ENCODE measurements at regions not wholly inside any gene's neighbourhood (a gene's known extent, or its start where the extent isn't known, plus 50 kb on each side); places are given as distances from the start of the nearest gene placed in this dataset.
"Not testable (repeated sequence)": the region's sequence is repeated elsewhere in the genome, so short reads cannot be mapped to it uniquely, and the experiment has no call there.

DNA sequence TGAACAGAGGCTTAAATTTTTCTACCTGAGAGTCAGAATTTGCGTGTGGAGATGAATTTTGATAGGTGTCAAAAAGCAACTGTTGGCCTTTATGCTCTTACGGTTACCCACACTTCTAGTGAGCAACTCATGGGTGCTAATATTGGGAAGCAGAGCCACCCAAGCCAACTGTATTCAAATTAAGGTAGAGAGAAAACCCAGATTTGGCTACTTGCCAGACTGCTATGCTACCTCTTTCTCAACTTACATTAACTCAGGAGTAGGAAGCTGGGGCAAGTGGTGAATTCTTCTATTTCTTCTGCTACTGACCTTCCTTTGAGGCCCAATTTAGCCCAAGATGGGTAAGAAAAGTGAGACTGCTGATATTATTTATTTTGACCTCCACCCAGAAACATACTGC is 83.9 kb downstream of the OLFM4 start:
- no peak for DNase-seq
- H3K36me3 Mint-ChIP-seq (ENCODE audit: low read depth) = no peaks in the 10 kb centered on the region
- TF ChIP-seq, protein P1, sequence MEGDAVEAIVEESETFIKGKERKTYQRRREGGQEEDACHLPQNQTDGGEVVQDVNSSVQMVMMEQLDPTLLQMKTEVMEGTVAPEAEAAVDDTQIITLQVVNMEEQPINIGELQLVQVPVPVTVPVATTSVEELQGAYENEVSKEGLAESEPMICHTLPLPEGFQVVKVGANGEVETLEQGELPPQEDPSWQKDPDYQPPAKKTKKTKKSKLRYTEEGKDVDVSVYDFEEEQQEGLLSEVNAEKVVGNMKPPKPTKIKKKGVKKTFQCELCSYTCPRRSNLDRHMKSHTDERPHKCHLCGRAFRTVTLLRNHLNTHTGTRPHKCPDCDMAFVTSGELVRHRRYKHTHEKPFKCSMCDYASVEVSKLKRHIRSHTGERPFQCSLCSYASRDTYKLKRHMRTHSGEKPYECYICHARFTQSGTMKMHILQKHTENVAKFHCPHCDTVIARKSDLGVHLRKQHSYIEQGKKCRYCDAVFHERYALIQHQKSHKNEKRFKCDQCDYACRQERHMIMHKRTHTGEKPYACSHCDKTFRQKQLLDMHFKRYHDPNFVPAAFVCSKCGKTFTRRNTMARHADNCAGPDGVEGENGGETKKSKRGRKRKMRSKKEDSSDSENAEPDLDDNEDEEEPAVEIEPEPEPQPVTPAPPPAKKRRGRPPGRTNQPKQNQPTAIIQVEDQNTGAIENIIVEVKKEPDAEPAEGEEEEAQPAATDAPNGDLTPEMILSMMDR (conservative IDR thresholded peaks at IDR 0.05) = no peak
- peaks cover 5% of the 10 kb centered on the region for H3K9me3 Mint-ChIP-seq
- no peak overlapping the region for H3K4me3 Mint-ChIP-seq
- Histone ChIP-seq H3K9me3 (ENCODE audit: control insufficient read depth, low read length) (peaks cover 5% of the 10 kb centered on the region), H3K4me3 (ENCODE audit: low read length) (no peak overlapping the region), H3K27me3 (ENCODE audit: control insufficient read depth, insufficient read depth, low read length, poor library complexity, severe bottlenecking) (no peaks in the 10 kb centered on the region), H3K36me3 (ENCODE audit: control insufficient read depth, insufficient read depth, low read length) (no peaks in the 10 kb centered on the region), H3K4me1 (ENCODE audit: control insufficient read depth, insufficient read depth, low read length) (no peaks in the 10 kb centered on the region), H3K9ac (ENCODE audit: extremely low read depth, low read length, poor library complexity, severe bottlenecking) (no peak overlapping the region), H3K27ac (ENCODE audit: low read depth, low read length) (no peak overlapping the region)
- WGBS, 2 experiments (ENCODE audit: insufficient coverage in 1 of 2, insufficient read length in 1 of 2) = 92 to 100% methylated on average over 1 to 2 of the region's 2 CpGs
- H3K27ac Mint-ChIP-seq = no peak overlapping the region
- H3K4me1 Mint-ChIP-seq = peaks cover 14% of the 10 kb centered on the region
- H3K27me3 Mint-ChIP-seq (ENCODE audit: insufficient read depth) = peaks cover 3% of the 10 kb centered on the region

DNA sequence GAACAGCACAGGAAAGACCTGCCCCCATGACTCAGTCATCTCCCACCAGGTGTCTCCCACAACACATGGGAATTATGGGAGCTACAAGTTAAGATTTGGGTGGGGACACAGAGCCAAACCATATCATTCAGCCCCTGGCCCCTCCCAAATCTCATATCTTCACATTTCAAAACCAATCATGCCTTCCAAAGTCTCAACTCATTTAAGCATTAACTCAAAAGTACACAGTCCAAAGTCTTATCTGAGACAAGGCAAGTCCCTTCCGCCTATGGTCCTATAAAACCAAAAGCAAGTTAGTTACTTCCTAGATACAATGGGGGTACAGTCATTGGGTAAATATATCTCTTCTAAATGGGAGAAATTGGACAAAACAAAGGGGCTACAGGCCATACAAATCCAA is 88.4 kb downstream of the OLFM4 start:
- H3K27me3 Mint-ChIP-seq (ENCODE audit: insufficient read depth); H3K27me3 ChIP-seq (ENCODE audit: control insufficient read depth, insufficient read depth, low read length, poor library complexity, severe bottlenecking); H3K4me1 Mint-ChIP-seq; H3K4me1 ChIP-seq (ENCODE audit: control insufficient read depth, insufficient read depth, low read length); H3K36me3 Mint-ChIP-seq (ENCODE audit: low read depth); DNase-seq; H3K9ac ChIP-seq (ENCODE audit: extremely low read depth, low read length, poor library complexity, severe bottlenecking); H3K36me3 ChIP-seq (ENCODE audit: control insufficient read depth, insufficient read depth, low read length); H3K4me3 ChIP-seq (ENCODE audit: low read length); H3K4me3 Mint-ChIP-seq; H3K27ac ChIP-seq (ENCODE audit: low read depth, low read length); H3K27ac Mint-ChIP-seq: not testable (repeated sequence)
- WGBS, 2 experiments (ENCODE audit: insufficient coverage in 1 of 2, insufficient read length in 1 of 2) = 25% methylated on average over 1 of the region's 1 CpG; no CpG with 5 or more reads in 1 of the 2 experiments
- peaks cover 20% of the 10 kb centered on the region for H3K9me3 ChIP-seq (ENCODE audit: control insufficient read depth, low read length)
- peaks cover 16% of the 10 kb centered on the region for H3K9me3 Mint-ChIP-seq

DNA sequence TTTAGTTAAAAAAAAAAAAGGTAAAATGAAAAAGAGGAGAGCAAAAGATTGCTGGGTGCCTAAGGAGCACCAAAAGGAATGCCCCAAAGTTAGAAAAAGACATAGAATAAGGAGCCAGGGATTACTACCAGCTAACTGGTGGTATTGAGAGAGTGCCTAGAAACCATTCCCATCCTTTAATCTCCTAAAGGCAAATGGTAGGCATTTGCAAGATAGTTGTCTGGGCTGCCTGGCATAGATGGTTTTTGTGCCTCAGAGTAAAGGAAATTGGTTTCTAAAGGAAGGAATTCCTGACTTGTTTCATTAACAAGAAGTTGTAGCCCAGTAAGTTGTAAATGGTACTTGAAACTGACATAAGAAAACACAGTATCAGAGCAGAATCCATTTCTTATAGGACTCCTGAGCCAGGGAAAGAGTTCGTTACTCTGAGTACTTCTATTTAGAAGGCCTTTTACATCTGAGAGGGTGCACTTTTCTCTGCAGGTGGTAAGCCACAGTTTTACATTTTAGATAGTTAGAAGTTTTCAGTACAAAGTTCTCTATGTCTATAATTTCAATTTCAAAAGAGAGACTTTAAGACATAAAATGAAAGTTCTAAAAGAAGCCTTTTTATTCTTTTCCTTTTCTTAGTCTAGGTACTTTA is 92.6 kb downstream of the OLFM4 start:
- WGBS, 2 experiments (ENCODE audit: insufficient coverage in 1 of 2, insufficient read length in 1 of 2) = 80% methylated on average over 1 of the region's 1 CpG; no CpG with 5 or more reads in 1 of the 2 experiments
- H3K4me3 ChIP-seq (ENCODE audit: low read length) = no peak overlapping the region
- no peak for DNase-seq

More for the DNA sequence above, 92.6 kb downstream of the OLFM4 start:
- no peak overlapping the region for H3K27ac ChIP-seq (ENCODE audit: low read depth, low read length)
- peaks cover 16% of the 10 kb centered on the region for H3K9me3 Mint-ChIP-seq
- no peaks in the 10 kb centered on the region for H3K27me3 Mint-ChIP-seq (ENCODE audit: insufficient read depth)
- no peak overlapping the region for H3K9ac ChIP-seq (ENCODE audit: extremely low read depth, low read length, poor library complexity, severe bottlenecking)
- H3K27me3 ChIP-seq (ENCODE audit: control insufficient read depth, insufficient read depth, low read length, poor library complexity, severe bottlenecking) = no peaks in the 10 kb centered on the region
- no peak overlapping the region for H3K27ac Mint-ChIP-seq
- no peak overlapping the region for H3K4me3 Mint-ChIP-seq
- TF ChIP-seq, protein P1 (conservative IDR thresholded peaks at IDR 0.05) = no peak
- H3K9me3 ChIP-seq (ENCODE audit: control insufficient read depth, low read length) = peaks cover 20% of the 10 kb centered on the region
- H3K4me1 Mint-ChIP-seq = peaks cover 11% of the 10 kb centered on the region
- peaks cover 3% of the 10 kb centered on the region for H3K36me3 Mint-ChIP-seq (ENCODE audit: low read depth)
- no peaks in the 10 kb centered on the region for H3K36me3 ChIP-seq (ENCODE audit: control insufficient read depth, insufficient read depth, low read length)
- H3K4me1 ChIP-seq (ENCODE audit: control insufficient read depth, insufficient read depth, low read length) = peaks cover 3% of the 10 kb centered on the region
